Thoracic aorta (tissue), 2 donors: ENCODE measurements at regions not wholly inside any gene's neighbourhood (a gene's known extent, or its start where the extent isn't known, plus 50 kb on each side); places are given as distances from the start of the nearest gene placed in this dataset.
"Not testable (repeated sequence)": the region's sequence is repeated elsewhere in the genome, so short reads cannot be mapped to it uniquely, and the experiment has no call there.

Source experiments
- ATAC-seq: fragments of 150-250 bp; one replicate; pipeline ENCODE4 v1.8.0; 2017; ENCODE audit warnings: low read depth; ENCODE audit not compliant: insufficient number of reproducible peaks, low FRiP score
- DNase-seq: peaks from one replicate; pipeline ENCODE4 v3.0.0-alpha.2; 2020; ENCODE audit warnings: low spot score
- H3K27ac ChIP-seq, 2 donors: fragments of 200-600 bp; sonication (generic); 1 replicate in 1 of 2; 2 replicates in 1 of 2; pipeline ENCODE4 v1.5.1; 2016; ENCODE audit warnings: mild to moderate bottlenecking in 2 of 2, moderate library complexity in 2 of 2
- H3K27me3 ChIP-seq: fragments of 200-600 bp; sonication (generic); replicated peaks from 2 replicates; pipeline ENCODE4 v1.6.0; 2016; ENCODE audit warnings: mild to moderate bottlenecking; ENCODE audit not compliant: insufficient read depth
- H3K36me3 ChIP-seq: fragments of 200-600 bp; sonication (generic); one replicate; pipeline ENCODE4 v1.5.1; 2016
- H3K4me1 ChIP-seq, 2 donors: fragments of 200-600 bp; sonication (generic); 1 replicate in 1 of 2; 2 replicates in 1 of 2; pipeline versions ENCODE4 v1.5.1 to v1.6.0; 2016; ENCODE audit warnings: low read depth in 2 of 2, mild to moderate bottlenecking in 1 of 2; ENCODE audit not compliant: control insufficient read depth in 1 of 2
- H3K4me3 ChIP-seq: fragments of 200-600 bp; sonication (generic); 2 replicates; pipeline ENCODE4 v1.5.1; 2016; ENCODE audit warnings: mild to moderate bottlenecking
- H3K9me3 ChIP-seq: fragments of 200-600 bp; sonication (generic); 2 replicates; pipeline ENCODE4 v1.5.1; 2016
- CTCF ChIP-seq: fragments of 200-600 bp; sonication (generic); IDR thresholded peaks from one replicate; pipeline ENCODE4 v1.5.1; 2019; ENCODE audit warnings: antibody characterized with exemption

DNA sequence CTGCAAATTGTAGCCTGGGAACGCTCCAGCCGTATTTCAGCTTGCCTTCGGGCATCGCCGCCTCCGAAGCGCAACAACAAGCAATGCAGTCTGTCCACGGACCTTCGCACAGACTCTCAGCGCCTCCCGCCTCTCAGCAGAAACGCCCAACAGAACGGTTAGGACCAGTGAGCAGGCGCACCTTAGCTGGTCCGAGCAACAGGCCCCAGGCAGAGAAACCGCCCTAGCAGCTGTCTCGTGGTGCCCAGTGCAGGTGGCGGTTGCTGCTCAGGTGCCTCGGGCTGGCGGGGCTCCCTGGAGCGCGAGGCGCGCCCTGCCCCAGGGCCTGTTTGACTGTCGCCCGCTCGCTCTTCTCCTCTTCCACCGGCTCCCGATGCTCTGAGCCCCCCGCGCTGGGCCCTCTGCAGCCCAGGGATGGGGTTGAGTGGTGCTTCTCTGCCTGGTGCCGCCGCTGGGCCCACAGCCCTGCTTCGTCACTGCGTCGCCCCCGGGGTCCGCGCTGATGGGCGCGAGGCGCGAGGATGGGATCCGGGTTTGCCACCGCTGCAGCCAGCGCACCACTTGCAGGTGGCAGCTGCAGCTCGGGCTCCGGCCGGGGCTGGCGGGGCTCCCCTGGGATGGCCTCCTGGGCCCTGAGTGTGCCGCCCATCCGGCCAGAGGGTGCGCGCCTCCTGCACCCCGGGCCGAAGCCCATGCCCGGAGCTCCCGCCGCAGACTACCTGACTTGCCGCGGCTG lies 268.4 kb upstream of the FRG2C start:
- no peak for TF ChIP-seq CTCF

GRCh38 chr3:75396316-75396802 lies 267.8 kb upstream of the FRG2C start:
- H3K4me1 ChIP-seq, result no peaks in the 10 kb centered on the region
- H3K4me3 ChIP-seq, result peak overlapping the region; percentile 54
- no peaks in the 10 kb centered on the region for H3K36me3 ChIP-seq
- no peaks in the 10 kb centered on the region for H3K27me3 ChIP-seq
- DNase-seq (no peak), ATAC-seq (no peak)
- H3K27ac ChIP-seq, result no peak overlapping the region
- TF ChIP-seq CTCF, result no peak
- no peaks in the 10 kb centered on the region for H3K9me3 ChIP-seq

More for the DNA sequence above, 268.4 kb upstream of the FRG2C start:
- Histone ChIP-seq H3K4me1 (no peaks in the 10 kb centered on the region), H3K9me3 (no peaks in the 10 kb centered on the region), H3K27me3 (no peaks in the 10 kb centered on the region), H3K4me3 (peak overlapping the region; percentile 54), H3K36me3 (no peaks in the 10 kb centered on the region), H3K27ac (no peak overlapping the region)
- no peak for DNase-seq
- no peak for ATAC-seq

- ATAC-seq, DNase-seq: not testable (repeated sequence)
Measured at GRCh38 chr3:75397486-75397885, 266.6 kb upstream of the FRG2C start.

GRCh38 chr3:75422101-75422945 lies 241.8 kb upstream of the FRG2C start:
- TF ChIP-seq CTCF, result peak; percentile 71
- H3K27me3 ChIP-seq, H3K27ac ChIP-seq, ATAC-seq, DNase-seq, H3K36me3 ChIP-seq, H3K4me3 ChIP-seq, H3K4me1 ChIP-seq, H3K9me3 ChIP-seq: not testable (repeated sequence)

More at GRCh38 chr3:75397486-75397885, 266.6 kb upstream of the FRG2C start:
- not testable (repeated sequence) for H3K9me3 ChIP-seq, H3K36me3 ChIP-seq, H3K27ac ChIP-seq, H3K4me1 ChIP-seq, H3K4me3 ChIP-seq, H3K27me3 ChIP-seq

DNA sequence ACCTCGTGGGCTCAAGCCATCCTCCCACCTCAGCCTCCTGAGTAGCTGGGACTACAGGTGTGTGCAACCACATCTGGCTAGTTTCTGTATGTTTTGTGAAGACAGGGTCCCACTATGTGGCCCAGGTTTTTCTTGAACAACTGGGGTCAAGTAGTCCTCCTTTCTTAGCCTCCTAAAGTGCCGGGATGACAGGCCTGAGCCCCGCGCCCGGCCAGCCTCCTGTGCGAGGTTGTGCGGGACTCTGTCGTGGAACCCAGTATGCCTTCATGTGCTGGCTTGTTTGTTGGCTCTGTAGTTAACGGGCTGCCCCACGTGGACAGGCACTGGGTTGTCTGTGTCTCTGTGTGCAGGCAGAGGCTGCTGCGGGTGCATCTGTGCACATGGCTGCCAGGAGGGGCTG lies 238.7 kb upstream of the FRG2C start:
- not testable (repeated sequence) for H3K36me3 ChIP-seq, H3K27ac ChIP-seq, H3K4me3 ChIP-seq, DNase-seq, ATAC-seq, H3K27me3 ChIP-seq, H3K4me1 ChIP-seq, H3K9me3 ChIP-seq

GRCh38 chr3:75427486-75427885 lies 236.6 kb upstream of the FRG2C start:
- H3K36me3 ChIP-seq, H3K27ac ChIP-seq, DNase-seq, ATAC-seq, H3K9me3 ChIP-seq, H3K4me3 ChIP-seq, H3K27me3 ChIP-seq: not testable (repeated sequence)
- H3K4me1 ChIP-seq, result peaks cover 4 to 11% of the 10 kb centered on the region in 2 donors

DNA sequence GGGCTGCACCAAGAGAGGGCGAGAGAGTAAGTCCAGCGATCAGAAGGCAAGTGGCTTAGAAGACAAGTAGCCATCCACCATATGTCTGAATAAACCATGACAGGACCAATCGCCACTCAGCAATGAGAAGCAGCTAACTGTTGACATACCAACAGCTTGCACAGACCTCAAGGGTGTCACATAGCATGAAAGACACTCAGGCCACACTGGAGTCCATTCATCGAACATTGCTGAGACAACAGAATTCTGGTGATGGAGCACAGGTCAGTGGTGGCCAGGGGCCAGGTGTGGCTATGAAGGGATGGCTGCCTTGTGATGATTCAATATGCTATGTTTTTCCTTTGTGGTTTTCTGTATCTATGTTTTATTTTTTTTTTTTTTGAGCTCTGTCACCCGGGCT lies 236.2 kb upstream of the FRG2C start:
- not testable (repeated sequence) for H3K9me3 ChIP-seq, H3K36me3 ChIP-seq, H3K4me3 ChIP-seq, ATAC-seq, H3K27me3 ChIP-seq, H3K27ac ChIP-seq, DNase-seq
- H3K4me1 ChIP-seq, result peaks cover 6 to 13% of the 10 kb centered on the region in 2 donors
